Fibroblast of the aortic adventitia (primary cell): ENCODE measurements at regions not wholly inside any gene's neighbourhood (a gene's known extent, or its start where the extent isn't known, plus 50 kb on each side); places are given as distances from the start of the nearest gene placed in this dataset.

Experiments
- DNase-seq: peaks from one replicate; pipeline ENCODE4 v3.0.0-alpha.2; 2010; ENCODE audit warnings: low read depth
- H3K4me3 ChIP-seq: 2 replicates; pipeline ENCODE4 v1.5.1; 2011; ENCODE audit warnings: low read depth, mild to moderate bottlenecking, control low read depth, low read length, moderate library complexity
- TF ChIP-seq, protein P1 (sequence below): IDR thresholded peaks from 2 replicates; pipeline ENCODE4 v1.5.1; 2011; ENCODE audit warnings: mild to moderate bottlenecking, low read length, control low read depth, inconsistent platforms; ENCODE audit not compliant: insufficient read depth

DNA sequence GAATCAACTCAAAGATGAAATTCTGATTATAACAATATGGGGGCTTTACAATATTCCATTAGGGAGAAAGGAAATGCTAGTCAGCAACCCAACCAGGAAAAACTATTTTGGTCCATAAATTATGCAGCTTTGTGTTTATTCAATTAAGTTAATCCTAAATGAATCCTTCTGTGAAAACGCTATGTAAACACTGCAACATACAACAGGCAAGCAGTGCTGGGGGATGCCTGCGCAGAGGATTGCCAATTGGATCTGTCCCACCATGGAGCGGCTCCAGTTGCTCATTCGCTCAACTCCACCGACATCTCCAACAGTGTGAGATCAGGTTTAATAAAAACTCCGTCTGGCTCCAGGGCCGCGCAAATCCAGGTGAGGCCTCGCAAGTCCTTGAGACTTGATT lies 290.5 kb upstream of the VEPH1 start:
- TF ChIP-seq, protein P1, sequence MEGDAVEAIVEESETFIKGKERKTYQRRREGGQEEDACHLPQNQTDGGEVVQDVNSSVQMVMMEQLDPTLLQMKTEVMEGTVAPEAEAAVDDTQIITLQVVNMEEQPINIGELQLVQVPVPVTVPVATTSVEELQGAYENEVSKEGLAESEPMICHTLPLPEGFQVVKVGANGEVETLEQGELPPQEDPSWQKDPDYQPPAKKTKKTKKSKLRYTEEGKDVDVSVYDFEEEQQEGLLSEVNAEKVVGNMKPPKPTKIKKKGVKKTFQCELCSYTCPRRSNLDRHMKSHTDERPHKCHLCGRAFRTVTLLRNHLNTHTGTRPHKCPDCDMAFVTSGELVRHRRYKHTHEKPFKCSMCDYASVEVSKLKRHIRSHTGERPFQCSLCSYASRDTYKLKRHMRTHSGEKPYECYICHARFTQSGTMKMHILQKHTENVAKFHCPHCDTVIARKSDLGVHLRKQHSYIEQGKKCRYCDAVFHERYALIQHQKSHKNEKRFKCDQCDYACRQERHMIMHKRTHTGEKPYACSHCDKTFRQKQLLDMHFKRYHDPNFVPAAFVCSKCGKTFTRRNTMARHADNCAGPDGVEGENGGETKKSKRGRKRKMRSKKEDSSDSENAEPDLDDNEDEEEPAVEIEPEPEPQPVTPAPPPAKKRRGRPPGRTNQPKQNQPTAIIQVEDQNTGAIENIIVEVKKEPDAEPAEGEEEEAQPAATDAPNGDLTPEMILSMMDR: no peak
- no peak for DNase-seq
- no peak overlapping the region for H3K4me3 ChIP-seq

DNA sequence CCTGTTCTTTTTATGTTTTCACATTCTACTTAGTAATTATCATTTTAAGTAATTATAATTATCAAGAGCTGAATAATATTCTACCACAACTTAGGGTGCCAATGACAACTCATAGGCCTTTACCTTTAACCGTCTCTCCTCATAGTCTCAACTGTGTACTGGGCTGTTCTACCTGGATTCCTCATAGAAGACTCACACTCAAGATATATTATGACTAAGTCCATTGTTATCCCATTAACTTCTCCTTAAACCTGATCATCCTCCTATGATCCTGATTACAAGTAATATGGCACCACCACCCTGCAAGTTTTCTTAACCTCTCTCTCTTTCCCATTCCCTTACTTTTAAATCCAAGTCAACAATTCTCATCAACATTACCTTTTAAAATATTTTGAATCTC lies 285.9 kb upstream of the VEPH1 start:
- TF ChIP-seq, protein P1: no peak
- no peak overlapping the region for H3K4me3 ChIP-seq
- DNase-seq: no peak

DNA sequence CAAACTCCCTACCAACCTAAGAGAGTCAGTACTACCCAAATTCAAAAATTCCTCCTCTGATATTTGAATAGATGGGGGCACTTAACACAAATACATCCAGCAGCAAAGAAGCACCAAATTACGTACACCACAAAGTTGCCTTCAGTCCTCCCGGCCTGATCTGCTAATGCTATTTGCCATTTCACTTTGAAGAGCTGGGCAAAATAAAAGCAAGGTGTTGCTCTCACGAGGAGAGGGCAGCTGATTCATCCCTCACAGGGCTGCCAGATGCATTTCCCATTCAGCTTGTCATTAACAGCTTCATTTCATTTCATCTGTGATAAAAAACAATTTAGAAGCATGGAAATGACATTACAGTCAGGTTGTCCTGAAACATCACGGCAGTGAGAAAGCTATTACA lies 283.4 kb upstream of the VEPH1 start:
- TF ChIP-seq, protein P1: no peak
- no peak overlapping the region for H3K4me3 ChIP-seq
- DNase-seq: no peak

DNA sequence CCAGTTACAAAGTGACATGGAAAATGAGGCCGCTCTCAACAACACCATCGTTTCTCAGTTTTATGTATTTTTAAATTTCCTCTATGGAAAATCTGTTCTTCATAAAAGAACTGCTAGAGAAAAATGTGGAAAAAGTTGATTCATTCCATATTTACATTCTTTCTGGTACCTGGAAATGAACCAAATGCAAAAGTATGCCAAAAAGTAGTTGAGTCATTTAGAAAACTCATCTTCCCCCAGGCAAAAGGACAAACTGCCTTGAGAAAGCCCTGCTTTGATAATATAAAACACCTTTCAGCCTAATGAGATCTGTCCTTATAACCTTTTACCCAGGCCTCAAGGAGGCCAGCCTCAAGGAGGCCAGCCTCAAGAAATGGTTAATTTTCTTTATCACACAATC lies 283.0 kb upstream of the VEPH1 start:
- peak; percentile 95 for DNase-seq
- TF ChIP-seq, protein P1: no peak
- no peak overlapping the region for H3K4me3 ChIP-seq

DNA sequence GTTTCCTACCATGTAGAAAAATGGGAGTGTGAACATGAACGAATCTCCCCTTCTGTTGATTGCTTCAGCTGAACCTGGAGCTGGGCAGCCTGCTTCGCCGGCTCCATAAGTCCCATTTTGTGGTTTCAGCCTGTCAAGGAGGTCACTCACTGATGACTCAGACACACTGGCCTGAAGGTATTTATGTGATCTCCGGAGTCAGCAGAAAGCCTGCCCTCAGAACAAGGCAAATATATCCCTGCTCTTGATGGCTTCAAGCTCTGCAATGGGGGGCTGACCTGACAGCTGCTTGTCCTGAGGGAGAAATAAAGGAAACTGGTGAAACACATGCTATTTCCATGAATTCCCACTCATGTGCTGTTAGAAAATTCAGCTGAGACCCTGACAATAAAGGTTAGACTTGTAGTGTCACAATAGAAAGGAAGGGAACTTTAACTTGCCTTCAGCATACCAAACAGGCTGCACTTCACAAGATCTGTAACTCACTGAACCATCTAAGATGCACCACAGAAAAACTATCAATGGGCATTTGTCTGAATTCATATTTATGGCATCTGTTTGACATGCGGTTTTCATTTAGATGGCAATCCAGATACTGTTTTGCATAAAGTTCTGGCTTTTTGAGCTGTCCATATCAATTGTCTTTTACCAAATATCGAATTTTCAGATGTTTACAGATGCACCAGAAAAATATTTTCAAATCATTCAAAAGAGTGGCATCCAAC lies 282.0 kb upstream of the VEPH1 start:
- TF ChIP-seq, protein P1: no peak
- H3K4me3 ChIP-seq: no peak overlapping the region
- DNase-seq: peak; percentile 89

DNA sequence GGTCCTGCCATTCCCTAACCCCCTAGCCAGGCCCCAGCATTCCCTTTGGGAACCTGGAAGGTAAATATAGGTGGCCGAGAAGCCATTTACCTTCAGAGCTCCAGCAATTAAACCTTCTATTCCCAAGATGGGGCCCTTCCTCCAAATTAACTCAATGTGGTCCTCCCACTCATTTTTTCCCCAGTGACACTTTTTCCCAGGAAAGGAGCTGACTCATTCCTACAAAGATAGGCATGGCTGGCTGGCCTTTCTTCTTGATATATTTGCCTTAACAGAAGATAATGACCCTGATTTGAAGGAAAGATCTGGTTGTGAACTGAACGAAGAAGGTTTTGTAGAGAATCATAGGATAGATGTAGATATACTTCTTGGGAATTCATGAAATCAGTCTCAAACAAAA lies 279.0 kb upstream of the VEPH1 start:
- no peak overlapping the region for H3K4me3 ChIP-seq
- TF ChIP-seq, protein P1: no peak
- DNase-seq: peak; percentile 27

DNA sequence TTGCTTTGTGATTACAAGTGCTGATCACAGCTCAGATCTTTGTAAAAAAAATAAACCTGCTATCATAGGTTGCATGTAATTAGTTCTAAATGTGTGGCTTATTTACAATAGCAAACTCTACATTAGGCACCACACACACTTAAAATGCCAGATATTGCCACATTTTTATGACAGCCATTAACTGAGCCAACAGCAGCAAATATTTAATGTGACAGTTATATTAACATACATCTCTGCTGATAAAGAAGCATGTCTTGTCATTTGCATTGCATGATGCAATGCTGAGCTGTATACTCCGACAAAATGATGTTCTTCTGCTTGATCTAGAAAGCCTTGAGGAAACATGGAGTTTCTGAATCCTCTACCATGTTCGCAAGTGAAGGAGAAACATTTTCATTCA lies 273.6 kb upstream of the VEPH1 start:
- no peak overlapping the region for H3K4me3 ChIP-seq
- DNase-seq: no peak
- TF ChIP-seq, protein P1: no peak
